ENCODE measurements at regions not wholly inside any gene's neighbourhood (a gene's known extent, or its start where the extent isn't known, plus 50 kb on each side); places are given as distances from the start of the nearest gene placed in this dataset.

- H3K9ac ChIP-seq (ENCODE audit: low read length): no peak overlapping the region
- H3K4me1 ChIP-seq (ENCODE audit: control insufficient read depth, insufficient read depth, low read length): no peaks in the 10 kb centered on the region
- H3K27ac ChIP-seq (ENCODE audit: low read depth, low read length): no peak overlapping the region
- H3K4me3 ChIP-seq (ENCODE audit: low read length): no peak overlapping the region
- no peaks in the 10 kb centered on the region for H3K36me3 ChIP-seq (ENCODE audit: control insufficient read depth, insufficient read depth, low read length)
- no peaks in the 10 kb centered on the region for H3K27me3 ChIP-seq (ENCODE audit: control insufficient read depth, insufficient read depth, low read length)
Observed at GRCh38 chr5:5650949-5651348, 228.5 kb downstream of the ICE1 start.

GRCh38 chr5:5650242-5650641, 227.8 kb downstream of the ICE1 start:
- Histone ChIP-seq H3K4me3 (ENCODE audit: low read length) (no peak overlapping the region), H3K27ac (ENCODE audit: low read depth, low read length) (no peak overlapping the region), H3K36me3 (ENCODE audit: control insufficient read depth, insufficient read depth, low read length) (no peaks in the 10 kb centered on the region), H3K9ac (ENCODE audit: low read length) (no peak overlapping the region), H3K27me3 (ENCODE audit: control insufficient read depth, insufficient read depth, low read length) (no peaks in the 10 kb centered on the region), H3K4me1 (ENCODE audit: control insufficient read depth, insufficient read depth, low read length) (no peaks in the 10 kb centered on the region)

GRCh38 chr5:5649641-5650040, 227.2 kb downstream of the ICE1 start:
- no peak overlapping the region for H3K27ac ChIP-seq (ENCODE audit: low read depth, low read length)
- no peak overlapping the region for H3K4me3 ChIP-seq (ENCODE audit: low read length)
- peaks cover under 1% of the 10 kb centered on the region for H3K4me1 ChIP-seq (ENCODE audit: control insufficient read depth, insufficient read depth, low read length)
- no peaks in the 10 kb centered on the region for H3K27me3 ChIP-seq (ENCODE audit: control insufficient read depth, insufficient read depth, low read length)
- H3K36me3 ChIP-seq (ENCODE audit: control insufficient read depth, insufficient read depth, low read length): no peaks in the 10 kb centered on the region
- no peak overlapping the region for H3K9ac ChIP-seq (ENCODE audit: low read length)

GRCh38 chr5:5648694-5649093, 226.2 kb downstream of the ICE1 start:
- no peaks in the 10 kb centered on the region for H3K27me3 ChIP-seq (ENCODE audit: control insufficient read depth, insufficient read depth, low read length)
- no peak overlapping the region for H3K4me3 ChIP-seq (ENCODE audit: low read length)
- no peaks in the 10 kb centered on the region for H3K36me3 ChIP-seq (ENCODE audit: control insufficient read depth, insufficient read depth, low read length)
- peaks cover 6% of the 10 kb centered on the region for H3K4me1 ChIP-seq (ENCODE audit: control insufficient read depth, insufficient read depth, low read length)
- H3K9ac ChIP-seq (ENCODE audit: low read length): no peak overlapping the region
- H3K27ac ChIP-seq (ENCODE audit: low read depth, low read length): no peak overlapping the region

GRCh38 chr5:5645891-5646290, 223.4 kb downstream of the ICE1 start:
- Histone ChIP-seq H3K4me1 (ENCODE audit: control insufficient read depth, insufficient read depth, low read length) (peaks cover 6% of the 10 kb centered on the region), H3K4me3 (ENCODE audit: low read length) (no peak overlapping the region)

GRCh38 chr5:5645198-5645597, 222.7 kb downstream of the ICE1 start:
- Histone ChIP-seq H3K36me3 (ENCODE audit: control insufficient read depth, insufficient read depth, low read length) (no peaks in the 10 kb centered on the region), H3K27me3 (ENCODE audit: control insufficient read depth, insufficient read depth, low read length) (no peaks in the 10 kb centered on the region), H3K27ac (ENCODE audit: low read depth, low read length) (no peak overlapping the region), H3K4me3 (ENCODE audit: low read length) (no peak overlapping the region), H3K4me1 (ENCODE audit: control insufficient read depth, insufficient read depth, low read length) (peaks cover 6% of the 10 kb centered on the region), H3K9ac (ENCODE audit: low read length) (no peak overlapping the region)

More at GRCh38 chr5:5645891-5646290, 223.4 kb downstream of the ICE1 start:
- Histone ChIP-seq H3K36me3 (ENCODE audit: control insufficient read depth, insufficient read depth, low read length) (no peaks in the 10 kb centered on the region), H3K27me3 (ENCODE audit: control insufficient read depth, insufficient read depth, low read length) (no peaks in the 10 kb centered on the region), H3K27ac (ENCODE audit: low read depth, low read length) (no peak overlapping the region), H3K9ac (ENCODE audit: low read length) (no peak overlapping the region)

- no peaks in the 10 kb centered on the region for H3K27me3 ChIP-seq (ENCODE audit: control insufficient read depth, insufficient read depth, low read length)
- H3K9ac ChIP-seq (ENCODE audit: low read length): no peak overlapping the region
- H3K27ac ChIP-seq (ENCODE audit: low read depth, low read length): no peak overlapping the region
- H3K4me3 ChIP-seq (ENCODE audit: low read length): no peak overlapping the region
- H3K4me1 ChIP-seq (ENCODE audit: control insufficient read depth, insufficient read depth, low read length): peaks cover 6% of the 10 kb centered on the region
- no peaks in the 10 kb centered on the region for H3K36me3 ChIP-seq (ENCODE audit: control insufficient read depth, insufficient read depth, low read length)
Observed at GRCh38 chr5:5644249-5644648, 221.8 kb downstream of the ICE1 start.

- H3K36me3 ChIP-seq (ENCODE audit: control insufficient read depth, insufficient read depth, low read length): no peaks in the 10 kb centered on the region
- H3K27me3 ChIP-seq (ENCODE audit: control insufficient read depth, insufficient read depth, low read length): no peaks in the 10 kb centered on the region
- no peak overlapping the region for H3K27ac ChIP-seq (ENCODE audit: low read depth, low read length)
- H3K9ac ChIP-seq (ENCODE audit: low read length): no peak overlapping the region
- no peak overlapping the region for H3K4me3 ChIP-seq (ENCODE audit: low read length)
- H3K4me1 ChIP-seq (ENCODE audit: control insufficient read depth, insufficient read depth, low read length): peaks cover 8% of the 10 kb centered on the region
Observed at GRCh38 chr5:5643481-5643880, 221.0 kb downstream of the ICE1 start.

GRCh38 chr5:5638211-5638610, 215.7 kb downstream of the ICE1 start:
- H3K4me3 ChIP-seq (ENCODE audit: low read length): peak overlapping the region; percentile 0
- H3K36me3 ChIP-seq (ENCODE audit: control insufficient read depth, insufficient read depth, low read length): no peaks in the 10 kb centered on the region
- H3K27me3 ChIP-seq (ENCODE audit: control insufficient read depth, insufficient read depth, low read length): no peaks in the 10 kb centered on the region
- peaks cover 13% of the 10 kb centered on the region for H3K4me1 ChIP-seq (ENCODE audit: control insufficient read depth, insufficient read depth, low read length)
- H3K9ac ChIP-seq (ENCODE audit: low read length): no peak overlapping the region
- peak overlapping the region; percentile 74 for H3K27ac ChIP-seq (ENCODE audit: low read depth, low read length)

- Histone ChIP-seq H3K27me3 (ENCODE audit: control insufficient read depth, insufficient read depth, low read length) (no peaks in the 10 kb centered on the region), H3K4me3 (ENCODE audit: low read length) (no peak overlapping the region), H3K9ac (ENCODE audit: low read length) (no peak overlapping the region), H3K27ac (ENCODE audit: low read depth, low read length) (no peak overlapping the region), H3K4me1 (ENCODE audit: control insufficient read depth, insufficient read depth, low read length) (peaks cover 13% of the 10 kb centered on the region), H3K36me3 (ENCODE audit: control insufficient read depth, insufficient read depth, low read length) (no peaks in the 10 kb centered on the region)
Observed at GRCh38 chr5:5637173-5637572, 214.7 kb downstream of the ICE1 start.

GRCh38 chr5:5634817-5635216, 212.3 kb downstream of the ICE1 start:
- H3K36me3 ChIP-seq (ENCODE audit: control insufficient read depth, insufficient read depth, low read length): no peaks in the 10 kb centered on the region
- peaks cover 13% of the 10 kb centered on the region for H3K4me1 ChIP-seq (ENCODE audit: control insufficient read depth, insufficient read depth, low read length)
- no peak overlapping the region for H3K4me3 ChIP-seq (ENCODE audit: low read length)
- H3K27me3 ChIP-seq (ENCODE audit: control insufficient read depth, insufficient read depth, low read length): no peaks in the 10 kb centered on the region
- H3K9ac ChIP-seq (ENCODE audit: low read length): no peak overlapping the region
- peak overlapping the region; percentile 27 for H3K27ac ChIP-seq (ENCODE audit: low read depth, low read length)

GRCh38 chr5:5633579-5633978, 211.1 kb downstream of the ICE1 start:
- Histone ChIP-seq H3K9ac (ENCODE audit: low read length) (no peak overlapping the region), H3K36me3 (ENCODE audit: control insufficient read depth, insufficient read depth, low read length) (no peaks in the 10 kb centered on the region), H3K4me3 (ENCODE audit: low read length) (no peak overlapping the region), H3K4me1 (ENCODE audit: control insufficient read depth, insufficient read depth, low read length) (peaks cover 11% of the 10 kb centered on the region), H3K27ac (ENCODE audit: low read depth, low read length) (no peak overlapping the region), H3K27me3 (ENCODE audit: control insufficient read depth, insufficient read depth, low read length) (no peaks in the 10 kb centered on the region)

- Histone ChIP-seq H3K4me3 (ENCODE audit: low read length) (no peak overlapping the region), H3K36me3 (ENCODE audit: control insufficient read depth, insufficient read depth, low read length) (no peaks in the 10 kb centered on the region), H3K27ac (ENCODE audit: low read depth, low read length) (no peak overlapping the region), H3K9ac (ENCODE audit: low read length) (no peak overlapping the region), H3K4me1 (ENCODE audit: control insufficient read depth, insufficient read depth, low read length) (peaks cover 2% of the 10 kb centered on the region), H3K27me3 (ENCODE audit: control insufficient read depth, insufficient read depth, low read length) (no peaks in the 10 kb centered on the region)
Observed at GRCh38 chr5:5632678-5633077, 210.2 kb downstream of the ICE1 start.
